ENCODE measurements at regions not wholly inside any gene's neighbourhood (a gene's known extent, or its start where the extent isn't known, plus 50 kb on each side); places are given as distances from the start of the nearest gene placed in this dataset.

GRCh38 chr6:11848346-11848651 lies 69.7 kb upstream of the ADTRP start:
- no peak for TF ChIP-seq CTCF (IDR thresholded peaks at IDR 0.05)
- no peak for TF ChIP-seq REST (IDR thresholded peaks at IDR 0.05; ENCODE audit: insufficient read depth in 1 of 2, low read depth in 2 of 2, low read length in 1 of 2)
- no peak for TF ChIP-seq POLR2AphosphoS5 (IDR thresholded peaks at IDR 0.05; ENCODE audit: low read depth, low read length)
